H9 (cell line): ENCODE measurements at regions not wholly inside any gene's neighbourhood (a gene's known extent, or its start where the extent isn't known, plus 50 kb on each side); places are given as distances from the start of the nearest gene placed in this dataset.

Experiments used
- DNase-seq: peaks from one replicate; pipeline ENCODE4 v3.0.0-alpha.2; 2017
- H2AFZ ChIP-seq: one replicate; pipeline ENCODE4 v1.6.1; 2013; ENCODE audit warnings: mild to moderate bottlenecking, low read length, control low read depth, moderate library complexity
- H2AK5ac ChIP-seq: 2 replicates; pipeline ENCODE4 v1.6.1; 2013; ENCODE audit warnings: low read length, control low read depth, mixed read lengths; ENCODE audit not compliant: insufficient read length
- H2BK120ac ChIP-seq: one replicate; pipeline ENCODE4 v1.6.1; 2013; ENCODE audit warnings: low read depth, mild to moderate bottlenecking, low read length, control low read depth, inconsistent platforms; ENCODE audit not compliant: poor library complexity, severe bottlenecking
- H2BK12ac ChIP-seq: 2 replicates; pipeline ENCODE4 v1.6.1; 2013; ENCODE audit warnings: low read length, control low read depth, mixed read lengths, low read depth; ENCODE audit not compliant: insufficient read length
- H2BK15ac ChIP-seq: 2 replicates; pipeline ENCODE4 v1.6.1; 2013; ENCODE audit warnings: low read depth, low read length, control low read depth
- H2BK20ac ChIP-seq: one replicate; pipeline ENCODE4 v1.6.1; 2013; ENCODE audit warnings: low read depth, mild to moderate bottlenecking, low read length, control low read depth, inconsistent platforms; ENCODE audit not compliant: poor library complexity, severe bottlenecking
- H2BK5ac ChIP-seq: 2 replicates; pipeline ENCODE4 v1.6.1; 2013; ENCODE audit warnings: low read length, control low read depth, mixed read lengths; ENCODE audit not compliant: insufficient read length
- H3K14ac ChIP-seq: 2 replicates; pipeline ENCODE4 v1.6.1; 2013; ENCODE audit warnings: low read length, control low read depth; ENCODE audit not compliant: insufficient read depth
- H3K18ac ChIP-seq: 2 replicates; pipeline ENCODE4 v1.6.1; 2013; ENCODE audit warnings: low read depth, mild to moderate bottlenecking, mixed read lengths, low read length, control low read depth; ENCODE audit not compliant: insufficient read length
- H3K23ac ChIP-seq: 2 replicates; pipeline ENCODE4 v1.6.1; 2013; ENCODE audit warnings: low read length, control low read depth, mixed read lengths, low read depth; ENCODE audit not compliant: insufficient read length
- H3K23me2 ChIP-seq: 2 replicates; pipeline ENCODE4 v1.6.1; 2013; ENCODE audit warnings: low read depth, mild to moderate bottlenecking, mixed read lengths, low read length, control low read depth; ENCODE audit not compliant: insufficient read length, poor library complexity, severe bottlenecking
- H3K27ac ChIP-seq: 2 replicates; pipeline ENCODE4 v1.5.1; 2013; ENCODE audit warnings: low read length, control low read depth, mixed read lengths, low read depth; ENCODE audit not compliant: insufficient read length
- H3K27me3 ChIP-seq: 2 replicates; pipeline ENCODE4 v1.6.1; 2013; ENCODE audit warnings: low read length, control low read depth, inconsistent platforms; ENCODE audit not compliant: insufficient read depth
- H3K4ac ChIP-seq: 2 replicates; pipeline ENCODE4 v1.6.1; 2013; ENCODE audit warnings: low read depth, mild to moderate bottlenecking, control low read depth, inconsistent platforms, low read length, moderate library complexity
- H3K4me1 ChIP-seq: 2 replicates; pipeline ENCODE4 v1.6.1; 2013; ENCODE audit warnings: low read length, control low read depth, inconsistent platforms; ENCODE audit not compliant: insufficient read depth
- H3K4me2 ChIP-seq: 2 replicates; pipeline ENCODE4 v1.6.1; 2013; ENCODE audit warnings: low read length, control low read depth, mixed read lengths; ENCODE audit not compliant: insufficient read length, insufficient read depth
- H3K56ac ChIP-seq: 2 replicates; pipeline ENCODE4 v1.6.1; 2013; ENCODE audit warnings: low read depth, mild to moderate bottlenecking, mixed read lengths, low read length, control low read depth; ENCODE audit not compliant: insufficient read length
- H3K79me1 ChIP-seq: 2 replicates; pipeline ENCODE4 v1.6.1; 2013; ENCODE audit warnings: low read depth, mild to moderate bottlenecking, moderate library complexity, low read length, control low read depth, inconsistent platforms; ENCODE audit not compliant: insufficient read depth, poor library complexity, severe bottlenecking
- H3K79me2 ChIP-seq: 2 replicates; pipeline ENCODE4 v1.6.1; 2013; ENCODE audit warnings: low read length, control low read depth, inconsistent platforms; ENCODE audit not compliant: insufficient read depth
- H3K9ac ChIP-seq: 2 replicates; pipeline ENCODE4 v1.6.1; 2013; ENCODE audit warnings: low read length, control low read depth, mixed read lengths; ENCODE audit not compliant: insufficient read length; ENCODE audit errors: extremely low read depth
- H3K9me3 ChIP-seq: one replicate; pipeline ENCODE4 v1.6.1; 2013; ENCODE audit warnings: low read depth, low read length, inconsistent platforms; ENCODE audit not compliant: control insufficient read depth
- H3T11ph ChIP-seq: one replicate; pipeline ENCODE4 v1.6.1; 2013; ENCODE audit warnings: mild to moderate bottlenecking, low read length, control low read depth, inconsistent platforms
- H4K20me1 ChIP-seq: one replicate; pipeline ENCODE4 v1.6.1; 2013; ENCODE audit not compliant: control insufficient read depth, insufficient read length, insufficient read depth
- H4K5ac ChIP-seq: 2 replicates; pipeline ENCODE4 v1.6.1; 2013; ENCODE audit warnings: low read depth, mild to moderate bottlenecking, mixed read lengths, low read length, control low read depth; ENCODE audit not compliant: insufficient read length
- H4K8ac ChIP-seq: replicated peaks from 2 replicates; pipeline ENCODE4 v1.6.1; 2013; ENCODE audit warnings: low read length, control low read depth, mixed read lengths, low read depth; ENCODE audit not compliant: insufficient read length
- H4K91ac ChIP-seq: 2 replicates; pipeline ENCODE4 v1.6.1; 2013; ENCODE audit warnings: low read depth, mild to moderate bottlenecking, moderate library complexity, mixed read lengths, low read length, control low read depth; ENCODE audit not compliant: insufficient read length
- H3K27ac Mint-ChIP-seq, 3 experiments: 2 replicates in 2 of 3; 3 replicates in 1 of 3; pipeline ENCODE4 v1.8.0; 2020 to 2021; ENCODE audit warnings: mixed read lengths in 3 of 3, mild to moderate bottlenecking in 1 of 3, moderate library complexity in 1 of 3
- H3K27me3 Mint-ChIP-seq: 2 replicates; pipeline ENCODE4 v1.8.0; 2021; ENCODE audit warnings: low read depth, mild to moderate bottlenecking, moderate library complexity, mixed read lengths
- H3K36me3 Mint-ChIP-seq, 3 experiments: 2 replicates in 2 of 3; 3 replicates in 1 of 3; pipeline ENCODE4 v1.8.0; 2020 to 2021; ENCODE audit warnings: low read depth in 3 of 3, mixed read lengths in 3 of 3; ENCODE audit not compliant: insufficient read depth in 1 of 3
- H3K4me1 Mint-ChIP-seq, 2 experiments: 2 replicates each; pipeline ENCODE4 v1.8.0; 2020; ENCODE audit warnings: mixed read lengths in 2 of 2
- H3K4me3 Mint-ChIP-seq, 2 experiments: 2 replicates in 1 of 2; 3 replicates in 1 of 2; pipeline ENCODE4 v1.8.0; 2020 to 2021; ENCODE audit warnings: mild to moderate bottlenecking in 2 of 2, mixed read lengths in 2 of 2, moderate library complexity in 1 of 2
- H3K9me3 Mint-ChIP-seq, 2 experiments: 2 replicates in 1 of 2; 3 replicates in 1 of 2; pipeline ENCODE4 v1.8.0; 2020; ENCODE audit warnings: mild to moderate bottlenecking in 2 of 2, mixed read lengths in 2 of 2, moderate library complexity in 1 of 2
- CTCF ChIP-seq: fragments of 200-600 bp; sonication (generic); conservative IDR thresholded peaks from 3 replicates; pipeline ENCODE4 v1.8.0; 2021; ENCODE audit warnings: antibody characterized with exemption, mild to moderate bottlenecking

GRCh38 chr9:126109575-126109974, 217.1 kb upstream of the MVB12B start:
- Histone ChIP-seq H4K20me1 (no peaks in the 10 kb centered on the region), H3K79me2 (no peaks in the 10 kb centered on the region), H3K79me1 (no peaks in the 10 kb centered on the region), H3K23ac (no peak overlapping the region), H3K4ac (no peak overlapping the region), H4K91ac (no peak overlapping the region), H3T11ph (no peak overlapping the region), H3K56ac (no peak overlapping the region), H2BK120ac (no peak overlapping the region), H3K14ac (no peak overlapping the region), H3K9me3 (no peaks in the 10 kb centered on the region), H4K5ac (no peak overlapping the region), H2BK5ac (no peak overlapping the region), H2AK5ac (no peak overlapping the region), H4K8ac (no peak overlapping the region), H3K9ac (no peak overlapping the region), H3K4me1 (no peaks in the 10 kb centered on the region), H3K18ac (no peak overlapping the region), H2AFZ (no peak overlapping the region), H3K27me3 (no peaks in the 10 kb centered on the region; the same call in 1 of the 2 replicates), H3K23me2 (peaks cover 3% of the 10 kb centered on the region), H2BK20ac (no peak overlapping the region), H2BK12ac (no peak overlapping the region), H3K4me2 (no peak overlapping the region), H2BK15ac (no peak overlapping the region), H3K27ac (no peak overlapping the region)
- Mint-ChIP-seq H3K27ac (no peak overlapping the region), H3K36me3 (no peaks in the 10 kb centered on the region), H3K4me3 (no peak overlapping the region), H3K9me3 (no peaks in the 10 kb centered on the region; a peak in 1 of 5 replicates), H3K27me3 (peaks cover 19% of the 10 kb centered on the region), H3K4me1 (no peaks in the 10 kb centered on the region)
- no peak for TF ChIP-seq CTCF
- DNase-seq, result no peak
